HT-29 (cell line): ENCODE measurements at regions not wholly inside any gene's neighbourhood (a gene's known extent, or its start where the extent isn't known, plus 50 kb on each side); places are given as distances from the start of the nearest gene placed in this dataset.
"Not testable (repeated sequence)": the region's sequence is repeated elsewhere in the genome, so short reads cannot be mapped to it uniquely, and the experiment has no call there.

Experiments
- DNase-seq: peaks from one replicate; pipeline ENCODE4 v3.0.0-alpha.2; 2015; ENCODE audit warnings: low spot score

GRCh38 chr5:85392309-85392708 lies 1007.6 kb upstream of the EDIL3 start:
- DNase-seq = not testable (repeated sequence)

- no peak for DNase-seq
These were observed 1010.8 kb upstream of the EDIL3 start for GRCh38 chr5:85395526-85395925.

GRCh38 chr5:85397451-85397850 lies 1012.8 kb upstream of the EDIL3 start:
- DNase-seq = no peak

- DNase-seq = no peak
These were observed 1043.8 kb upstream of the EDIL3 start for GRCh38 chr5:85428426-85428934.

GRCh38 chr5:85431726-85432125 lies 1047.0 kb upstream of the EDIL3 start:
- not testable (repeated sequence) for DNase-seq

- DNase-seq = no peak
These were observed 1056.5 kb upstream of the EDIL3 start for GRCh38 chr5:85441156-85441555.

GRCh38 chr5:85441853-85442252 lies 1057.2 kb upstream of the EDIL3 start:
- no peak for DNase-seq

- DNase-seq = no peak
These were observed 1067.8 kb upstream of the EDIL3 start for GRCh38 chr5:85452322-85453025.

GRCh38 chr5:85453026-85453349 lies 1068.3 kb upstream of the EDIL3 start:
- DNase-seq = no peak

GRCh38 chr5:85458319-85458718 lies 1073.6 kb upstream of the EDIL3 start:
- DNase-seq = no peak

- DNase-seq = no peak
These were observed 1078.3 kb upstream of the EDIL3 start for GRCh38 chr5:85462957-85463356.

- DNase-seq = no peak
These were observed 1081.7 kb upstream of the EDIL3 start for GRCh38 chr5:85466423-85466822.

GRCh38 chr5:85472749-85473148 lies 1088.1 kb upstream of the EDIL3 start:
- no peak for DNase-seq

GRCh38 chr5:85475151-85475550 lies 1090.5 kb upstream of the EDIL3 start:
- not testable (repeated sequence) for DNase-seq

GRCh38 chr5:85476617-85477016 lies 1091.9 kb upstream of the EDIL3 start:
- no peak for DNase-seq

- DNase-seq = no peak
These were observed 1095.2 kb upstream of the EDIL3 start for GRCh38 chr5:85479849-85480248.

GRCh38 chr5:85484982-85485574 lies 1100.4 kb upstream of the EDIL3 start:
- no peak for DNase-seq

- DNase-seq = no peak
These were observed 1103.6 kb upstream of the EDIL3 start for GRCh38 chr5:85488295-85488694.

GRCh38 chr5:85500869-85501268 lies 1116.2 kb upstream of the EDIL3 start:
- no peak for DNase-seq

GRCh38 chr5:85512896-85513295 lies 1104.8 kb upstream of the COX7C start:
- DNase-seq = no peak

GRCh38 chr5:85515588-85515987 lies 1102.2 kb upstream of the COX7C start:
- DNase-seq = no peak

GRCh38 chr5:85517386-85517785 lies 1100.4 kb upstream of the COX7C start:
- DNase-seq = no peak

GRCh38 chr5:85533341-85534047 lies 1084.2 kb upstream of the COX7C start:
- DNase-seq = no peak
